ENCODE measurements at regions not wholly inside any gene's neighbourhood (a gene's known extent, or its start where the extent isn't known, plus 50 kb on each side); places are given as distances from the start of the nearest gene placed in this dataset.

DNA sequence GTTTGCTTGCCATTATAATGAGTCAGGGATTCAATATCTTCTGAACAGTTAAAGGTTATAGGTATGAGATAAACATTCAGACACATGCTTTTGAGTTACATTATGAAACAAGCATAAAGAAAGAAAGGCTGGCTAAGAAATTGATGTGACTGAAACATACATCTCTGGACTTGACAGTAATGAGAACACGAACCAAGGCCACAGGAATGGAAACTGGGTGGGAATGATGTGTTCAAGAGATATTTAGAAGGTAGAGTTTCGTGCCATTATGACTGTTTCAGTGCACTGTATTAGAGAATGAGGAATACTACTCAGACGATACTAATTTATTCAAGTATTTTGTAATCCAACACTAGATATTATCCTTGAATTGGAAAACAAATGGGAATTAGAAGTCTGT lies 332.1 kb upstream of the MAGI2 start:
- FAIRE-seq (no peak), DNase-seq (no peak)
- Histone ChIP-seq H3K36me3 (ENCODE audit: control insufficient read depth in 3 of 3, insufficient read depth in 2 of 3, low read depth in 1 of 3, low read length in 3 of 3) (no peaks in the 10 kb centered on the region), H3K4me3 (ENCODE audit: low read depth in 1 of 3, low read length in 3 of 3) (no peak overlapping the region), H3K27me3 (ENCODE audit: control insufficient read depth in 3 of 3, insufficient read depth in 3 of 3, low read length in 3 of 3) (no peaks in the 10 kb centered on the region), H3K4me1 (ENCODE audit: control insufficient read depth in 3 of 3, insufficient read depth in 2 of 3, low read depth in 1 of 3, low read length in 2 of 3) (no peaks in the 10 kb centered on the region), H3K27ac (ENCODE audit: low read depth in 1 of 3, low read length in 2 of 3) (no peak overlapping the region), H3K9me3 (ENCODE audit: control insufficient read depth in 2 of 2, insufficient read depth in 1 of 2, low read depth in 1 of 2, low read length in 1 of 2) (no peaks in the 10 kb centered on the region)
- 65 to 80% (median 67%) methylated on average over 3 of the region's 3 CpGs for WGBS, 3 donors

DNA sequence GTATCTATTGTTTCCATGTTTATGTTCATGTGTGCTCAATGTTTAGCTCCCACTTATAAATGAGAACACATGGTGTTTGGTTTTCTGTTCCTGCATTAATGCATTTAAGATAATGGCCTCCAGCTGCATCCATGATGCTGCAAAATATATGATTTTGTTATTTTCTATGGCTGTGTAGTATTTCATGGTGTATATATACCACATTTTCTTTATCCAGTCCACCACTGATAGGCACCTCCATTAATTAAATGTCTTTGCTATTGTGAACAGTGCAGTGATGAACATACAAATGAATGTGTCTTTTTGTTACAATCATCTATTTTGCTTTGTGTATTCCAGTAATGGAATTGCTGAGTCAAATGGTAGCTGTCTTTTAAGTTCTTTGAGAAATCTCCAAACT lies 329.4 kb upstream of the MAGI2 start:
- Histone ChIP-seq H3K4me1 (ENCODE audit: control insufficient read depth in 3 of 3, insufficient read depth in 2 of 3, low read depth in 1 of 3, low read length in 2 of 3) (no peaks in the 10 kb centered on the region), H3K9me3 (ENCODE audit: control insufficient read depth in 2 of 2, insufficient read depth in 1 of 2, low read depth in 1 of 2, low read length in 1 of 2) (no peaks in the 10 kb centered on the region)

DNA sequence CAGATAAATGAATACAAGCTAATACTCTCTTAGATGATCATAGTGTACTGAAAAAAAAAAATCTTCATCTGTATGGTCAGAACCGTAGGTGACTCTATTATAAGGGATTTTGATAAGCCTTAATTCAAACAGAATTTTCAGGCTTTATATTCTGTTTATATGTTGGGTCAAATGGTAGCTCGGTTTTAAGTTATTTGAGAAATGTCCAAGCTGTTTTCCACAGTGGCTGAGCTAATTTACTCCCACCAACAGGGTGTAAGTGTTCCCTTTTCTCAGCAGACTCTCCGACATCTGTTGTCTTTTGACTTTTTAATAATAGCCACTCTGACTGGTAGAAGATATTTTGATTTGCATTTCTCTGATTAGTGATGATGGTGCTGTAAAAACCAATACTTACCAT lies 328.8 kb upstream of the MAGI2 start:
- Histone ChIP-seq H3K4me1 (ENCODE audit: control insufficient read depth in 3 of 3, insufficient read depth in 2 of 3, low read depth in 1 of 3, low read length in 2 of 3) (no peaks in the 10 kb centered on the region), H3K9me3 (ENCODE audit: control insufficient read depth in 2 of 2, insufficient read depth in 1 of 2, low read depth in 1 of 2, low read length in 1 of 2) (no peaks in the 10 kb centered on the region), H3K27me3 (ENCODE audit: control insufficient read depth in 3 of 3, insufficient read depth in 3 of 3, low read length in 3 of 3) (no peaks in the 10 kb centered on the region), H3K36me3 (ENCODE audit: control insufficient read depth in 3 of 3, insufficient read depth in 2 of 3, low read depth in 1 of 3, low read length in 3 of 3) (no peaks in the 10 kb centered on the region), H3K4me3 (ENCODE audit: low read depth in 1 of 3, low read length in 3 of 3) (no peak overlapping the region), H3K27ac (ENCODE audit: low read depth in 1 of 3, low read length in 2 of 3) (no peak overlapping the region)
- 52 to 62% (median 57%) methylated on average over 3 of the region's 3 CpGs for WGBS, 3 donors
- no peak for FAIRE-seq
- DNase-seq: no peak

More for the DNA sequence above, 329.4 kb upstream of the MAGI2 start:
- H3K27ac ChIP-seq (ENCODE audit: low read depth in 1 of 3, low read length in 2 of 3): no peak overlapping the region
- no peaks in the 10 kb centered on the region for H3K36me3 ChIP-seq (ENCODE audit: control insufficient read depth in 3 of 3, insufficient read depth in 2 of 3, low read depth in 1 of 3, low read length in 3 of 3)
- no peak for FAIRE-seq
- no peaks in the 10 kb centered on the region for H3K27me3 ChIP-seq (ENCODE audit: control insufficient read depth in 3 of 3, insufficient read depth in 3 of 3, low read length in 3 of 3)
- H3K4me3 ChIP-seq (ENCODE audit: low read depth in 1 of 3, low read length in 3 of 3): no peak overlapping the region
- no peak for DNase-seq

DNA sequence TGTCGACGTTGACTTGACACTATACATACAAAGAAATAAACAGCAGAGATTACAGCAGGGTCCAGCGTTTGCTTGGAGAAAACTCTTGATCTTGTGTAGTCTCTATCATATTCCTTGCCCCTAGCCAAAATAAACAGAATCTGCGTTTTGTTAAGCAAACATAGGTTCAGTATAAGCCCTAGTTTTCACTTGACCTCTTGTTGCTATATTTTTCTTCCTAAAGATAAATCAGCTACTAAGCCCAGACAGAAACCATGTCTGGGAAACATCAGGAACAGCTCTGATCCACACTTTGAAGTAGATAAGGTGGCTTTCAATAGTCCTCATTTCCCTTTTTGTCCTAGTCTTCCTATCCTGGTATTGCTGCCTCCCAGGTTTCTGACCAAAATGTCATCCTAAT lies 328.2 kb upstream of the MAGI2 start:
- WGBS, 3 donors: 19 to 39% (median 36%) methylated on average over 4 of the region's 4 CpGs
- no peak for FAIRE-seq
- no peak for DNase-seq
- Histone ChIP-seq H3K9me3 (ENCODE audit: control insufficient read depth in 2 of 2, insufficient read depth in 1 of 2, low read depth in 1 of 2, low read length in 1 of 2) (no peaks in the 10 kb centered on the region), H3K36me3 (ENCODE audit: control insufficient read depth in 3 of 3, insufficient read depth in 2 of 3, low read depth in 1 of 3, low read length in 3 of 3) (no peaks in the 10 kb centered on the region), H3K4me1 (ENCODE audit: control insufficient read depth in 3 of 3, insufficient read depth in 2 of 3, low read depth in 1 of 3, low read length in 2 of 3) (no peaks in the 10 kb centered on the region), H3K27me3 (ENCODE audit: control insufficient read depth in 3 of 3, insufficient read depth in 3 of 3, low read length in 3 of 3) (no peaks in the 10 kb centered on the region), H3K27ac (ENCODE audit: low read depth in 1 of 3, low read length in 2 of 3) (no peak overlapping the region), H3K4me3 (ENCODE audit: low read depth in 1 of 3, low read length in 3 of 3) (no peak overlapping the region)

DNA sequence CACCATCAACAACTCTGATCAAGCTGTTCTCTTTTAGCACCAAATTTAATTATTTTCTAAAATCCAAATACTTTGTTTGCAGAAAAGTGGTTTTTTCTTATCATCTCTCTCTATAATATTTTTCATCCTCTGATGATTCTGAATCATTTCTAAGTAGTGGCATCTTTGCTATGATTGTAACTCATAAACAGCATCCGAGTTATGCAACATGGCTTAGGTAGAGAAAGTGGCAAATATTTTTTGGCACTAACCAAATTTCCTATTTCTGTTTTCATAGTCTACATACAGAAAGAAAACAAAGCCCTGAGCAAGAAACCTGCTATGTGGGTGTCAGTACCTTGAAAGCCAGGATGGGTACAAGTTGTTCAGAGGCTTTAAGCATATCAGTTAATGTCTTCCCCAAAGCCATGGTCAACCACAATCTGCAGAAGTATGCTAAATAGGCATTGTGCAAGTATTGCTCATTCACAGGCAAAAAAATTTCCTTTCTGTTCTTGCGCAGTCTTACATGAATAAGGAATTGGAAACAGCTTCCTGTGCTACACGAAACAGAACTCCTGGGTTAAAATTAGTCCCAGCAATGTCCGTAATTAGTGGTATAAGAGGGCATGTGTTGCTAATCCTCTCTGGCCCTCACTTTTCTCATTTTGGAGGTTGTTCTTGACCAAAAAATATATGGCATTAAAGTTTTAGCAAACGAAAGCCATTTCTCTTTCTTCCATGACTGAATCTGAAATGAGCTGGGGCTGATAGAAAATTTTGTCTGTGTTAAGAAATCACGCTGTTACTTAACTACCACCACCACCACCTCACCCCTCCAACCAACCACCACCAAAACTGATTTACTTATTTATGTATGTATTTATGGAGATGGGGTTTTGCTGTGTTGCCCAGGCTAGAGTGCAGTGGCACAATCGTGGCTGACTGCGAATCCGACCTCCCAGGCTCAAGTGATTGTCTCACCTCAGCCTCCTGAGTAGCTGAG lies 325.6 kb upstream of the MAGI2 start:
- H3K4me1 ChIP-seq (ENCODE audit: control insufficient read depth in 3 of 3, insufficient read depth in 2 of 3, low read depth in 1 of 3, low read length in 2 of 3): no peaks in the 10 kb centered on the region
- FAIRE-seq (no peak), DNase-seq (no peak)
- WGBS, 3 donors: 85 to 89% (median 86%) methylated on average over 9 of the region's 9 CpGs
- no peaks in the 10 kb centered on the region for H3K36me3 ChIP-seq (ENCODE audit: control insufficient read depth in 3 of 3, insufficient read depth in 2 of 3, low read depth in 1 of 3, low read length in 3 of 3)
- no peaks in the 10 kb centered on the region for H3K27me3 ChIP-seq (ENCODE audit: control insufficient read depth in 3 of 3, insufficient read depth in 3 of 3, low read length in 3 of 3)
- H3K9me3 ChIP-seq (ENCODE audit: control insufficient read depth in 2 of 2, insufficient read depth in 1 of 2, low read depth in 1 of 2, low read length in 1 of 2): no peaks in the 10 kb centered on the region
- no peak overlapping the region for H3K4me3 ChIP-seq (ENCODE audit: low read depth in 1 of 3, low read length in 3 of 3)
- no peak overlapping the region for H3K27ac ChIP-seq (ENCODE audit: low read depth in 1 of 3, low read length in 2 of 3)

DNA sequence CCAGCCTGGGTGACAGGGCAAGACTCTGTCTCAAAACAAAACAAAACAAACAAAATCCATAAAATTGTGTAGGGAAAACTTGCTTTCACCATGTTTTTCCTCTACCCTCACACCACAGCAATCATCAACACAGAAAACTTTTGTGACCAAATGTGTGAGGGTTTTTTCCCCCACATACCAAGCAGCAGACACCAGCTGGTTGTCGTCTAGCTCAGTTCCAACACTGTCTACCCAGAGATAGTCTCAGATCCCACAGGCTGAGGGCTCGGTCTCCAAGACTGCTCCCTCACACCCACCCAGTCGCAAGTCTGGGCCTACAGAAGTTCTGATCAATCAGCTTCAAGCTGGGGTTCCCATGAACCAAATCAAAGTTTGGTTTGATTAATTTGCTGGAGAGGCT lies 322.4 kb upstream of the MAGI2 start:
- DNase-seq: no peak
- H3K9me3 ChIP-seq (ENCODE audit: control insufficient read depth in 2 of 2, insufficient read depth in 1 of 2, low read depth in 1 of 2, low read length in 1 of 2): no peaks in the 10 kb centered on the region
- 62 to 85% (median 81%) methylated on average over 3 of the region's 3 CpGs for WGBS, 3 donors
- FAIRE-seq: no peak
- no peak overlapping the region for H3K27ac ChIP-seq (ENCODE audit: low read depth in 1 of 3, low read length in 2 of 3)
- no peaks in the 10 kb centered on the region for H3K36me3 ChIP-seq (ENCODE audit: control insufficient read depth in 3 of 3, insufficient read depth in 2 of 3, low read depth in 1 of 3, low read length in 3 of 3)
- H3K27me3 ChIP-seq (ENCODE audit: control insufficient read depth in 3 of 3, insufficient read depth in 3 of 3, low read length in 3 of 3): no peaks in the 10 kb centered on the region
- no peaks in the 10 kb centered on the region for H3K4me1 ChIP-seq (ENCODE audit: control insufficient read depth in 3 of 3, insufficient read depth in 2 of 3, low read depth in 1 of 3, low read length in 2 of 3)
- no peak overlapping the region for H3K4me3 ChIP-seq (ENCODE audit: low read depth in 1 of 3, low read length in 3 of 3)

DNA sequence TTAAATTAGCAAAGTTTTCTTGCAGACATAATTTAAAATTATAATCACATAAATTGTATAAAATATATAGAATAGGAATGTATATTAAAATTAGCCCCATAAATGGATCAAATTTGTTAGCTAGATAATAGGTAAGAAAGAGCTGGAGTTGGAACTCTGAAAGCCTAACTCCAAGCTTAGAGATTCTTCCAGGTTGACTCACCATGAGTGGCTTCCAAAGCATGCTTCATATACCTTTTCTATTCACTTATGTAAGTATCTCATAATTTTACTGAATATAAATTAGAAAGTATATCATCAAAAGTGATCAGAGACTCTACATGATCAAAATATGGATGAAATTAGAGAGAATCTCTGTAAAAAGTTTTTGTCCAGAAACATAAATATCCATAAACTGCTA lies 320.7 kb upstream of the MAGI2 start:
- Histone ChIP-seq H3K27me3 (ENCODE audit: control insufficient read depth in 3 of 3, insufficient read depth in 3 of 3, low read length in 3 of 3) (no peaks in the 10 kb centered on the region), H3K4me1 (ENCODE audit: control insufficient read depth in 3 of 3, insufficient read depth in 2 of 3, low read depth in 1 of 3, low read length in 2 of 3) (no peaks in the 10 kb centered on the region), H3K9me3 (ENCODE audit: control insufficient read depth in 2 of 2, insufficient read depth in 1 of 2, low read depth in 1 of 2, low read length in 1 of 2) (no peaks in the 10 kb centered on the region), H3K36me3 (ENCODE audit: control insufficient read depth in 3 of 3, insufficient read depth in 2 of 3, low read depth in 1 of 3, low read length in 3 of 3) (no peaks in the 10 kb centered on the region), H3K27ac (ENCODE audit: low read depth in 1 of 3, low read length in 2 of 3) (no peak overlapping the region), H3K4me3 (ENCODE audit: low read depth in 1 of 3, low read length in 3 of 3) (no peak overlapping the region)
- FAIRE-seq: no peak
- DNase-seq: no peak

DNA sequence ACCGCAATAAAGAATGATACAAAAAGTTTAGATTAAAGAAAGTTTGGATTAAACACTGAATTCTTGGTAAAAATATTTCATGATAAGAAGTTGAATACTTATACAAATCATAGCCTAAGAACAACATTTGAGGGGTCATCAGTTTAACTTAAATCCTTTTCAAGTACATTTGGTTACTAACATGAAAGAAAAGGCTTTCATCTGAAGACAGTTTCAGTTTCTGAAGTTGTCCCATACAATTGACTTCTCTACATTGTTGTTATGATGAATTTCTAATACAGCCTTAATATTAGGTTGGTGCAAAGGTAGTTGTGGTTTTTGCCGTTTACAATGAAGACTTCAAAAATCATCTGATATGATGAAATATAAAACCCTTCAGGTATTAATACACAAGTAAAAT lies 317.5 kb upstream of the MAGI2 start:
- Histone ChIP-seq H3K4me3 (ENCODE audit: low read depth in 1 of 3, low read length in 3 of 3) (no peak overlapping the region), H3K36me3 (ENCODE audit: control insufficient read depth in 3 of 3, insufficient read depth in 2 of 3, low read depth in 1 of 3, low read length in 3 of 3) (no peaks in the 10 kb centered on the region), H3K27ac (ENCODE audit: low read depth in 1 of 3, low read length in 2 of 3) (no peak overlapping the region), H3K4me1 (ENCODE audit: control insufficient read depth in 3 of 3, insufficient read depth in 2 of 3, low read depth in 1 of 3, low read length in 2 of 3) (no peaks in the 10 kb centered on the region), H3K27me3 (ENCODE audit: control insufficient read depth in 3 of 3, insufficient read depth in 3 of 3, low read length in 3 of 3) (no peaks in the 10 kb centered on the region), H3K9me3 (ENCODE audit: control insufficient read depth in 2 of 2, insufficient read depth in 1 of 2, low read depth in 1 of 2, low read length in 1 of 2) (no peaks in the 10 kb centered on the region)
- DNase-seq (no peak), FAIRE-seq (no peak)
- 64 to 79% (median 72%) methylated on average over 2 of the region's 2 CpGs for WGBS, 3 donors

DNA sequence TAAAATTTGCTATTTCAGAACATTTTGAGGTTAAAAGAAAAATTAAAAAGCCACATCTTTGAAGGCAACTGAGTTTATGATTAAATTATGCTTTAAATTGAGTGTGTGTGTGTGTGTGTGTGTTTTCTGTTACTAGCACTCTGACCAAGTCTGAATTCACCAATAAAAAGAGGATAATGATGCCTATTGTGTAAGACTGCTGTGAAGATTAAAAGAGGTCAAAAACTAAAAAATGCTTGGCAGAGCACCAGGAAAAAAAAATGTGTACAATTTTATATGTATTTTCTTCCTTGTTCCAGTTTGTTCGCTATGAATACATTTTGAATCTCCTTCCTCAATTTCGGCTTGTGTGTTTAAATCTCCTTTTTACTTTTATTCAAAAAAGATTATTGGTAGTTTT lies 316.6 kb upstream of the MAGI2 start:
- no peak for FAIRE-seq
- 19 to 56% (median 49%) methylated on average over 2 of the region's 2 CpGs for whole genome bisulfite sequencing, 3 donors
- Histone ChIP-seq H3K4me1 (ENCODE audit: control insufficient read depth in 3 of 3, insufficient read depth in 2 of 3, low read depth in 1 of 3, low read length in 2 of 3) (no peaks in the 10 kb centered on the region), H3K36me3 (ENCODE audit: control insufficient read depth in 3 of 3, insufficient read depth in 2 of 3, low read depth in 1 of 3, low read length in 3 of 3) (no peaks in the 10 kb centered on the region), H3K27me3 (ENCODE audit: control insufficient read depth in 3 of 3, insufficient read depth in 3 of 3, low read length in 3 of 3) (no peaks in the 10 kb centered on the region), H3K9me3 (ENCODE audit: control insufficient read depth in 2 of 2, insufficient read depth in 1 of 2, low read depth in 1 of 2, low read length in 1 of 2) (no peaks in the 10 kb centered on the region), H3K4me3 (ENCODE audit: low read depth in 1 of 3, low read length in 3 of 3) (no peak overlapping the region), H3K27ac (ENCODE audit: low read depth in 1 of 3, low read length in 2 of 3) (no peak overlapping the region)
- DNase-seq: no peak

All from small intestine (tissue), 7 donors.